Rectal smooth muscle tissue (tissue), 1 donor: ENCODE measurements at regions not wholly inside any gene's neighbourhood (a gene's known extent, or its start where the extent isn't known, plus 50 kb on each side); places are given as distances from the start of the nearest gene placed in this dataset.

ENCODE experiments used
- H3K27ac ChIP-seq: one replicate; pipeline ENCODE4 v1.7.0; 2013; ENCODE audit warnings: low read depth, low read length, inconsistent platforms
- H3K27me3 ChIP-seq: one replicate; pipeline ENCODE4 v1.7.0; 2013; ENCODE audit warnings: low read length; ENCODE audit not compliant: control insufficient read depth, insufficient read depth
- H3K36me3 ChIP-seq: one replicate; pipeline ENCODE4 v1.7.0; 2013; ENCODE audit warnings: low read length; ENCODE audit not compliant: control insufficient read depth, insufficient read depth
- H3K4me1 ChIP-seq: one replicate; pipeline ENCODE4 v1.7.0; 2013; ENCODE audit warnings: low read length; ENCODE audit not compliant: control insufficient read depth, insufficient read depth
- H3K4me3 ChIP-seq: one replicate; pipeline ENCODE4 v1.7.0; 2013; ENCODE audit warnings: low read length
- H3K9ac ChIP-seq: one replicate; pipeline ENCODE4 v1.7.0; 2013; ENCODE audit warnings: low read length

- Histone ChIP-seq H3K27me3 (no peaks in the 10 kb centered on the region), H3K27ac (no peak overlapping the region), H3K4me1 (no peaks in the 10 kb centered on the region), H3K9ac (no peak overlapping the region), H3K36me3 (no peaks in the 10 kb centered on the region), H3K4me3 (no peak overlapping the region)
These were observed 140.5 kb upstream of the POGK start for GRCh38 chr1:166698771-166699170.

DNA sequence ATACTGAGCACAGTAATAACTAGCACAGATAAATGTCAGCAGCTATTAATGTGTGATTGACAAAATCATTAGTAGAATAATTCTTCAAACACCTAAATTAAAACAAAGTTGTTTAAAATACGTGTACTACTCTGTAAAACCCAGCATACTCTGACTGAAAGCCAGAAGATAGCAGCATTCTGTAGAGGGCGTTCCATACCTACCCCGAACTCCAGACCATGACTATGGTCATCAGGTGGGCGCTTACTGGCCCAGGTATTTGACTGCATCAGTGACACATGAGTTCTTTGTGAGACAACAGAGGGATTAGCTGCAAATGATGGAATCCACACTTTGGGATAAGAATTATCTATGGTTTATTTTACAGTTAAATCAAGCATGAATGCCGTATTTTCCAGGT lies 139.7 kb upstream of the POGK start:
- H3K4me3 ChIP-seq: no peak overlapping the region

DNA sequence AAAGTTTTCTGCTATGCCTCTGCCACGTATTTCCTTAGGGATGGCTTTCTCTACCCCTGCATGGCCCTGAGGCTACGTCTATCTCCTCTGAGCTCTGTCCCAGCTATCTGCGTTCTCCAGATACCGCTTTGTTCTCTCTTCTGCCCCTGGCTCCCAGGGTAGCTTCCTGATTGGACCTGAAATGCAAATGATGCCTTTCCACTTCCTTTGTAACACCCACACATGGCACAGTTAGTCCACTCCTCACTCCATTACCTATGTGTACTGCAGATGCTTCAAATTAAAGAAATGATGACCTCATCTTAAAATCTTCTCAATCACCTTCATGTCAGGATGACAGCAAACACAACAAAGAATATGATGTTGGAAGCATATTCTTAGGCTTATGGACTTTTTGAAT lies 138.6 kb upstream of the POGK start:
- Histone ChIP-seq H3K27ac (no peak overlapping the region), H3K27me3 (no peaks in the 10 kb centered on the region), H3K4me3 (no peak overlapping the region), H3K9ac (no peak overlapping the region), H3K4me1 (no peaks in the 10 kb centered on the region), H3K36me3 (no peaks in the 10 kb centered on the region)

More for the DNA sequence above, 139.7 kb upstream of the POGK start:
- no peak overlapping the region for H3K9ac ChIP-seq
- H3K4me1 ChIP-seq: no peaks in the 10 kb centered on the region
- no peaks in the 10 kb centered on the region for H3K36me3 ChIP-seq
- H3K27me3 ChIP-seq: no peaks in the 10 kb centered on the region
- H3K27ac ChIP-seq: no peak overlapping the region

GRCh38 chr1:166701603-166702100 lies 137.6 kb upstream of the POGK start:
- H3K36me3 ChIP-seq: no peaks in the 10 kb centered on the region
- no peak overlapping the region for H3K4me3 ChIP-seq
- H3K9ac ChIP-seq: no peak overlapping the region
- H3K27ac ChIP-seq: no peak overlapping the region
- no peaks in the 10 kb centered on the region for H3K4me1 ChIP-seq
- no peaks in the 10 kb centered on the region for H3K27me3 ChIP-seq

DNA sequence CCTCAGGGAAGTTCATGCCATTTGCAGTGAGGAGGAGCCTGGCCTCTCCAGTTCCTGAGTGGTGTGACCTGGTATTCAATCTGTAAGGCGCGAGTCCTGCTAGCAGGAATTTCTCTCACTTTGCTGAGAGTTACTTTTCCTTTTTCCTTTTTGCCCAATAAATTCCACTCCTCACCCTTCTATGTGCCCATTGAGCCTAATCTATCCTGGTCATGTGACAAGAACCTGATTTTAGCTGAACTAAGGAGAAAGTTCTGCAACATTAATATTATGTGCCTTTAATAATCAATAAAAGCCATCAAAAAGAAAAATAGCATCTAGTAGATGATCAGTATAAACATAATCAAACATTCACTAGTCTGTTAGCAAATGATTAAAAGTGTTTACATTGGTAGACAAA lies 136.1 kb upstream of the POGK start:
- H3K9ac ChIP-seq: no peak overlapping the region
- H3K36me3 ChIP-seq: no peaks in the 10 kb centered on the region
- H3K27me3 ChIP-seq: no peaks in the 10 kb centered on the region
- no peaks in the 10 kb centered on the region for H3K4me1 ChIP-seq
- H3K27ac ChIP-seq: no peak overlapping the region
- no peak overlapping the region for H3K4me3 ChIP-seq

GRCh38 chr1:166703726-166704462 lies 135.4 kb upstream of the POGK start:
- Histone ChIP-seq H3K4me1 (no peaks in the 10 kb centered on the region), H3K27ac (no peak overlapping the region), H3K4me3 (no peak overlapping the region), H3K36me3 (no peaks in the 10 kb centered on the region), H3K9ac (no peak overlapping the region), H3K27me3 (no peaks in the 10 kb centered on the region)

- Histone ChIP-seq H3K27ac (no peak overlapping the region), H3K4me1 (no peaks in the 10 kb centered on the region), H3K27me3 (no peaks in the 10 kb centered on the region), H3K9ac (no peak overlapping the region), H3K36me3 (no peaks in the 10 kb centered on the region), H3K4me3 (no peak overlapping the region)
These were observed 133.6 kb upstream of the POGK start for GRCh38 chr1:166705376-166706289.

GRCh38 chr1:166716620-166717019 lies 122.7 kb upstream of the POGK start:
- Histone ChIP-seq H3K36me3 (no peaks in the 10 kb centered on the region), H3K27me3 (no peaks in the 10 kb centered on the region), H3K9ac (no peak overlapping the region), H3K27ac (no peak overlapping the region), H3K4me3 (no peak overlapping the region), H3K4me1 (no peaks in the 10 kb centered on the region)

GRCh38 chr1:166721145-166721544 lies 118.1 kb upstream of the POGK start:
- H3K36me3 ChIP-seq: no peaks in the 10 kb centered on the region
- no peak overlapping the region for H3K4me3 ChIP-seq
- no peaks in the 10 kb centered on the region for H3K27me3 ChIP-seq
- no peak overlapping the region for H3K27ac ChIP-seq
- H3K9ac ChIP-seq: no peak overlapping the region
- H3K4me1 ChIP-seq: no peaks in the 10 kb centered on the region

DNA sequence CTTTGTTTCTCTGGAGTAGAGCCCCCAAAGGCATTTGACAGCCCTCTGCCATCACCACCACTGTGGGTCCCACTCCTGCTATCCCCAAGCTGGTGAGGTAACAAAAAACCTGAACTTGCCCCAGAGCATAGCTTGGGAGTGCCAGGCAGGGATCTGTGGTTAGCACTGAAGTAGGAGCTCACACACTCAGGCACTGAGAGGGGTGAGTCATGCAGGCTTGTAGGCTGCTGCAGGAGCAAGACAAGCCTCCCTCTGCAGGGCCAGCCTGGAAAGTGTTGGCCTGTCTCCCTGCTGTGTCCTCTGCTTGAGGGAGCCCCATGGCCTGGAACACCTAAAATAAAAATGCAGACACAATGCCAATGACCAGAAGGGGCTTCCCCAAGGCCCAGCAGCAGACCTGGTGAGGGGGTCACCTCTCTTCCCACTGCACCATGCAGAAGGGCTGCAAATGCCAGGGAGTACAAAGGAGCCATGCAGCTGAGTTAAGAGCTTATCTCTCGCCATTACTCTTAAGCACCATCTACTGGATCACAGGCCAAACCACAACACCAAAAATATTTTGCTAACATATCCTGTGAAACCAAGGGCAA lies 108.9 kb upstream of the POGK start:
- Histone ChIP-seq H3K27me3 (no peaks in the 10 kb centered on the region), H3K4me1 (no peaks in the 10 kb centered on the region), H3K9ac (no peak overlapping the region), H3K27ac (no peak overlapping the region), H3K36me3 (no peaks in the 10 kb centered on the region), H3K4me3 (no peak overlapping the region)

GRCh38 chr1:166738140-166738539 lies 101.1 kb upstream of the POGK start:
- Histone ChIP-seq H3K27ac (no peak overlapping the region), H3K4me3 (no peak overlapping the region), H3K27me3 (no peaks in the 10 kb centered on the region), H3K4me1 (no peaks in the 10 kb centered on the region), H3K36me3 (no peaks in the 10 kb centered on the region), H3K9ac (no peak overlapping the region)

DNA sequence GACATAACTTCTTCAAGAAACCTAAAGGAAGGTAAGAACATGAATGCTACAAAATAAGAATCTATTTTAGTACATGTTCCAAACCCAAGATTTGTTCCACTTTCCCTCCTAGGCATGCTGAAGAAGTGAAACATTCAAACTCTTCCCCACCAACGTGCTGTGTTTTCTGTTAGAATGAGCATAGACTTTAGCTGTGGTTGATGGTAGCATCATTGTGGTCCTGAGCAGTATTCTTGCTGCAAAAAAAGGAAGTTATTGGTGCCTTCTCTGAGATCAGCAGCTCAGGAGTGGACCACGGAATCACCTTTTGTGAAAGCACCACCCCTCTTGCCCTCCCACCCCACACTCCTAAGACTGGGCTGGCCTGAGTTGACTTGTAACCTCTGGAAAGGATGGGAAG lies 100.4 kb upstream of the POGK start:
- no peaks in the 10 kb centered on the region for H3K27me3 ChIP-seq
- H3K9ac ChIP-seq: no peak overlapping the region
- H3K27ac ChIP-seq: no peak overlapping the region
- no peak overlapping the region for H3K4me3 ChIP-seq
- H3K36me3 ChIP-seq: no peaks in the 10 kb centered on the region
- H3K4me1 ChIP-seq: no peaks in the 10 kb centered on the region
